ENCODE measurements at regions not wholly inside any gene's neighbourhood (a gene's known extent, or its start where the extent isn't known, plus 50 kb on each side); places are given as distances from the start of the nearest gene placed in this dataset.

DNA sequence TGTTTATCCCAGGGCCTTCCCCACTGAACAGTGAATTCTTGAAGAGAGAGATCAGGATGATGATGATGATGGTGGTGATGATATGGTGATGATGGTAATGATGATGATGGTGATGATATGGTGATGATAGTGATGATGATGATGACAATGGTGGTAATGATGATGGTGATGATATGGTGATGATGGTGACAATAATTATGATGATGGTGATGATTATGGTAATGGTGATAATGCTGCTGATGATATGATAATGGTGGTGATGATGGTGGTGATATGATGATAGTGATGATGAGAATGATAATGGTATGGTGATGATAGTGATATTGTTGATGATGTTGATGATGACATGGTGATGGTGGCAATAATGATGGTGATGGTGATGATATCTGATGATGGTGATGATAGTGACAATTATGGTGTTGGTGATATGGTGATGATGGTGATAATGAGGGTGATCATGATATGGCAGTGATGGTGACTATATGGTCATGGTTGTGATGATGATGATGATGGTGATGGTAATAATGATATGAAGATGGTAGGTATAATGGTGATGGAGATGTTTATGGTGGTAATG, 99.9 kb downstream of the HAPSTR1 start (continued):
- TF ChIP-seq, protein P1, sequence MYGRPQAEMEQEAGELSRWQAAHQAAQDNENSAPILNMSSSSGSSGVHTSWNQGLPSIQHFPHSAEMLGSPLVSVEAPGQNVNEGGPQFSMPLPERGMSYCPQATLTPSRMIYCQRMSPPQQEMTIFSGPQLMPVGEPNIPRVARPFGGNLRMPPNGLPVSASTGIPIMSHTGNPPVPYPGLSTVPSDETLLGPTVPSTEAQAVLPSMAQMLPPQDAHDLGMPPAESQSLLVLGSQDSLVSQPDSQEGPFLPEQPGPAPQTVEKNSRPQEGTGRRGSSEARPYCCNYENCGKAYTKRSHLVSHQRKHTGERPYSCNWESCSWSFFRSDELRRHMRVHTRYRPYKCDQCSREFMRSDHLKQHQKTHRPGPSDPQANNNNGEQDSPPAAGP (tag by site-specific recombination; IDR thresholded peaks at IDR 0.05): no peak
- TF ChIP-seq ZNF239 (tag by site-specific recombination; IDR thresholded peaks at IDR 0.05): peak; percentile 34; the same call in 1 of the 2 replicates
- TF ChIP-seq ZNF544 (tag by site-specific recombination; IDR thresholded peaks at IDR 0.05): 0 out of 2 replicates have a peak, but pooled peaks have one; percentile 6
- TF ChIP-seq, protein P2, sequence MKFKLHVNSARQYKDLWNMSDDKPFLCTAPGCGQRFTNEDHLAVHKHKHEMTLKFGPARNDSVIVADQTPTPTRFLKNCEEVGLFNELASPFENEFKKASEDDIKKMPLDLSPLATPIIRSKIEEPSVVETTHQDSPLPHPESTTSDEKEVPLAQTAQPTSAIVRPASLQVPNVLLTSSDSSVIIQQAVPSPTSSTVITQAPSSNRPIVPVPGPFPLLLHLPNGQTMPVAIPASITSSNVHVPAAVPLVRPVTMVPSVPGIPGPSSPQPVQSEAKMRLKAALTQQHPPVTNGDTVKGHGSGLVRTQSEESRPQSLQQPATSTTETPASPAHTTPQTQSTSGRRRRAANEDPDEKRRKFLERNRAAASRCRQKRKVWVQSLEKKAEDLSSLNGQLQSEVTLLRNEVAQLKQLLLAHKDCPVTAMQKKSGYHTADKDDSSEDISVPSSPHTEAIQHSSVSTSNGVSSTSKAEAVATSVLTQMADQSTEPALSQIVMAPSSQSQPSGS (tag by site-specific recombination; IDR thresholded peaks at IDR 0.05; ENCODE audit: low read depth): peak; percentile 73
- no peak for TF ChIP-seq ZNF510 (tag by site-specific recombination; IDR thresholded peaks at IDR 0.05; ENCODE audit: insufficient replicate concordance)
- TF ChIP-seq, protein P3, sequence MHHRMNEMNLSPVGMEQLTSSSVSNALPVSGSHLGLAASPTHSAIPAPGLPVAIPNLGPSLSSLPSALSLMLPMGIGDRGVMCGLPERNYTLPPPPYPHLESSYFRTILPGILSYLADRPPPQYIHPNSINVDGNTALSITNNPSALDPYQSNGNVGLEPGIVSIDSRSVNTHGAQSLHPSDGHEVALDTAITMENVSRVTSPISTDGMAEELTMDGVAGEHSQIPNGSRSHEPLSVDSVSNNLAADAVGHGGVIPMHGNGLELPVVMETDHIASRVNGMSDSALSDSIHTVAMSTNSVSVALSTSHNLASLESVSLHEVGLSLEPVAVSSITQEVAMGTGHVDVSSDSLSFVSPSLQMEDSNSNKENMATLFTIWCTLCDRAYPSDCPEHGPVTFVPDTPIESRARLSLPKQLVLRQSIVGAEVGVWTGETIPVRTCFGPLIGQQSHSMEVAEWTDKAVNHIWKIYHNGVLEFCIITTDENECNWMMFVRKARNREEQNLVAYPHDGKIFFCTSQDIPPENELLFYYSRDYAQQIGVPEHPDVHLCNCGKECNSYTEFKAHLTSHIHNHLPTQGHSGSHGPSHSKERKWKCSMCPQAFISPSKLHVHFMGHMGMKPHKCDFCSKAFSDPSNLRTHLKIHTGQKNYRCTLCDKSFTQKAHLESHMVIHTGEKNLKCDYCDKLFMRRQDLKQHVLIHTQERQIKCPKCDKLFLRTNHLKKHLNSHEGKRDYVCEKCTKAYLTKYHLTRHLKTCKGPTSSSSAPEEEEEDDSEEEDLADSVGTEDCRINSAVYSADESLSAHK (tag by site-specific recombination; IDR thresholded peaks at IDR 0.05): no peak
- TF ChIP-seq ZNF747 (tag by site-specific recombination; IDR thresholded peaks at IDR 0.05): peak; percentile 46; the same call in 1 of the 2 replicates
- TF ChIP-seq, protein P4, sequence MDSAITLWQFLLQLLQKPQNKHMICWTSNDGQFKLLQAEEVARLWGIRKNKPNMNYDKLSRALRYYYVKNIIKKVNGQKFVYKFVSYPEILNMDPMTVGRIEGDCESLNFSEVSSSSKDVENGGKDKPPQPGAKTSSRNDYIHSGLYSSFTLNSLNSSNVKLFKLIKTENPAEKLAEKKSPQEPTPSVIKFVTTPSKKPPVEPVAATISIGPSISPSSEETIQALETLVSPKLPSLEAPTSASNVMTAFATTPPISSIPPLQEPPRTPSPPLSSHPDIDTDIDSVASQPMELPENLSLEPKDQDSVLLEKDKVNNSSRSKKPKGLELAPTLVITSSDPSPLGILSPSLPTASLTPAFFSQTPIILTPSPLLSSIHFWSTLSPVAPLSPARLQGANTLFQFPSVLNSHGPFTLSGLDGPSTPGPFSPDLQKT (IDR thresholded peaks at IDR 0.05; ENCODE audit: borderline replicate concordance, low read depth, low read length): no peak
- TF ChIP-seq ZNF776 (tag by site-specific recombination; IDR thresholded peaks at IDR 0.05; ENCODE audit: borderline replicate concordance): no peak
- no peak for TF ChIP-seq ZNF530 (tag by site-specific recombination; IDR thresholded peaks at IDR 0.05; ENCODE audit: low read depth)
- TF ChIP-seq EGR2 (tag by site-specific recombination; IDR thresholded peaks at IDR 0.05; ENCODE audit: low read depth): no peak
- TF ChIP-seq ZNF10 (tag by site-specific recombination; IDR thresholded peaks at IDR 0.05): no peak
- TF ChIP-seq ZNF354C (tag by site-specific recombination; IDR thresholded peaks at IDR 0.05; ENCODE audit: borderline replicate concordance, low read depth): no peak
- TF ChIP-seq ZNF121 (tag by site-specific recombination; IDR thresholded peaks at IDR 0.05): no peak
- no peak for TF ChIP-seq ZNF549 (tag by site-specific recombination; IDR thresholded peaks at IDR 0.05)
- TF ChIP-seq ZIC2 (tag by site-specific recombination; IDR thresholded peaks at IDR 0.05): no peak

DNA sequence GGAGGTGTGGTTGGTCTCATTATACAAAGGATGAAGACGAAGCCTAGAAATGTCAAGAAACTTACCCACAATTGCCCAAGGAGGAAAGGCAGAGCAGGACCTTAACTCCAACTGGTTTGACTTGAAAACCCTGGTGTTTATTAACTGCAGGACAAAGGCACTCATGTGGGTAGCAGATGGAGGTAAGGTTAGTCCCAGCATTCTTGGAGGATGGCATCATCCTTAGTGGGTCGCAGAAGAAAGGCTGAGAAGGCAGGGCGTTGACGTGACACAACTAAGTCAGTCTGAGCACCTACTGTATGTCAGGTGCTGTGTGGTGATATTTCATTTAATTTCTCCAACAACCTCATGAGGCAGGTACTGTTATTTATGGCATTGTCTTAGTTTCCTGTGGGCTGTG, 101.3 kb downstream of the HAPSTR1 start:
- no peaks in the 10 kb centered on the region for H3K36me3 ChIP-seq (ENCODE audit: control insufficient read depth in 2 of 2, insufficient read depth in 1 of 2, low read length in 2 of 2)
- no peak overlapping the region for H3K27ac ChIP-seq (ENCODE audit: extremely low read depth, low read depth, low read length)
- no peaks in the 10 kb centered on the region for H3K4me1 ChIP-seq (ENCODE audit: control insufficient read depth, insufficient read depth, low read length)
- H3K4me3 ChIP-seq (ENCODE audit: low read depth, low read length): no peak overlapping the region
- H3K9me3 ChIP-seq (ENCODE audit: control insufficient read depth, insufficient read depth, low read depth, low read length): no peaks in the 10 kb centered on the region
- POLR2A ChIA-PET: no interaction called here
- CTCF ChIA-PET: no interaction called here
- TF ChIP-seq ZNF660 (tag by site-specific recombination; IDR thresholded peaks at IDR 0.05) (no peak), ZNF292 (tag by site-specific recombination; IDR thresholded peaks at IDR 0.05; ENCODE audit: borderline replicate concordance, low read depth) (no peak), HOXD13 (CRISPR knock-in tag; IDR thresholded peaks at IDR 0.05; ENCODE audit: borderline replicate concordance) (no peak), ZBTB7A (tag by site-specific recombination; IDR thresholded peaks at IDR 0.05; ENCODE audit: low read depth) (no peak), TCF7L2 (IDR thresholded peaks at IDR 0.05; ENCODE audit: borderline replicate concordance, low read depth, low read length) (no peak), ZNF776 (tag by site-specific recombination; IDR thresholded peaks at IDR 0.05; ENCODE audit: borderline replicate concordance) (no peak), ZNF239 (tag by site-specific recombination; IDR thresholded peaks at IDR 0.05) (no peak), ZNF248 (tag by site-specific recombination; IDR thresholded peaks at IDR 0.05) (no peak), ZNF132 (tag by site-specific recombination; IDR thresholded peaks at IDR 0.05; ENCODE audit: borderline replicate concordance) (no peak), HOXA7 (CRISPR knock-in tag; IDR thresholded peaks at IDR 0.05; ENCODE audit: borderline replicate concordance) (no peak), SP3 (tag by site-specific recombination; IDR thresholded peaks at IDR 0.05) (no peak)
- TF ChIP-seq, protein P5, sequence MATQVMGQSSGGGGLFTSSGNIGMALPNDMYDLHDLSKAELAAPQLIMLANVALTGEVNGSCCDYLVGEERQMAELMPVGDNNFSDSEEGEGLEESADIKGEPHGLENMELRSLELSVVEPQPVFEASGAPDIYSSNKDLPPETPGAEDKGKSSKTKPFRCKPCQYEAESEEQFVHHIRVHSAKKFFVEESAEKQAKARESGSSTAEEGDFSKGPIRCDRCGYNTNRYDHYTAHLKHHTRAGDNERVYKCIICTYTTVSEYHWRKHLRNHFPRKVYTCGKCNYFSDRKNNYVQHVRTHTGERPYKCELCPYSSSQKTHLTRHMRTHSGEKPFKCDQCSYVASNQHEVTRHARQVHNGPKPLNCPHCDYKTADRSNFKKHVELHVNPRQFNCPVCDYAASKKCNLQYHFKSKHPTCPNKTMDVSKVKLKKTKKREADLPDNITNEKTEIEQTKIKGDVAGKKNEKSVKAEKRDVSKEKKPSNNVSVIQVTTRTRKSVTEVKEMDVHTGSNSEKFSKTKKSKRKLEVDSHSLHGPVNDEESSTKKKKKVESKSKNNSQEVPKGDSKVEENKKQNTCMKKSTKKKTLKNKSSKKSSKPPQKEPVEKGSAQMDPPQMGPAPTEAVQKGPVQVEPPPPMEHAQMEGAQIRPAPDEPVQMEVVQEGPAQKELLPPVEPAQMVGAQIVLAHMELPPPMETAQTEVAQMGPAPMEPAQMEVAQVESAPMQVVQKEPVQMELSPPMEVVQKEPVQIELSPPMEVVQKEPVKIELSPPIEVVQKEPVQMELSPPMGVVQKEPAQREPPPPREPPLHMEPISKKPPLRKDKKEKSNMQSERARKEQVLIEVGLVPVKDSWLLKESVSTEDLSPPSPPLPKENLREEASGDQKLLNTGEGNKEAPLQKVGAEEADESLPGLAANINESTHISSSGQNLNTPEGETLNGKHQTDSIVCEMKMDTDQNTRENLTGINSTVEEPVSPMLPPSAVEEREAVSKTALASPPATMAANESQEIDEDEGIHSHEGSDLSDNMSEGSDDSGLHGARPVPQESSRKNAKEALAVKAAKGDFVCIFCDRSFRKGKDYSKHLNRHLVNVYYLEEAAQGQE (tag by site-specific recombination; IDR thresholded peaks at IDR 0.05): no peak
- TF ChIP-seq, protein P4 (IDR thresholded peaks at IDR 0.05; ENCODE audit: borderline replicate concordance, low read depth, low read length): no peak
